GM18951 (cell line): ENCODE measurements at regions not wholly inside any gene's neighbourhood (a gene's known extent, or its start where the extent isn't known, plus 50 kb on each side); places are given as distances from the start of the nearest gene placed in this dataset.

Experiments used
- POLR2A ChIP-seq: IDR thresholded peaks from 4 replicates; pipeline ENCODE4 v1.6.1; 2011; ENCODE audit warnings: mild to moderate bottlenecking; ENCODE audit not compliant: insufficient read length, insufficient read depth; ENCODE audit errors: extremely low read depth
- in situ Hi-C: fragments of 300-500 bp; cut with MboI; formaldehyde crosslinking; loops from one replicate; pipeline ENCODE4 v1.12.0; 2022; ENCODE audit warnings: low sequenced_read_pairs, mixed read lengths, inconsistent platforms; ENCODE audit not compliant: unreplicated experiment

GRCh38 chr3:159645874-159646273 lies 342.8 kb upstream of the IL12A start:
- no peak for TF ChIP-seq POLR2A
- in situ Hi-C loops = no loop called here

GRCh38 chr3:159649951-159650350 lies 338.7 kb upstream of the IL12A start:
- TF ChIP-seq POLR2A = no peak
- in situ Hi-C loops = no loop called here

- no peak for TF ChIP-seq POLR2A
- in situ Hi-C loops = no loop called here
Measured at GRCh38 chr3:159650726-159651125, 337.9 kb upstream of the IL12A start.

- TF ChIP-seq POLR2A = no peak
- in situ Hi-C loops = no loop called here
Measured at GRCh38 chr3:159652452-159652851, 336.2 kb upstream of the IL12A start.

GRCh38 chr3:159654183-159655134 lies 334.2 kb upstream of the IL12A start:
- in situ Hi-C loops = no loop called here

GRCh38 chr3:159655202-159655601 lies 333.4 kb upstream of the IL12A start:
- in situ Hi-C loops = no loop called here
- no peak for TF ChIP-seq POLR2A

More at GRCh38 chr3:159654183-159655134, 334.2 kb upstream of the IL12A start:
- TF ChIP-seq POLR2A = no peak

- no peak for TF ChIP-seq POLR2A
- in situ Hi-C loops = no loop called here
Measured at GRCh38 chr3:159657176-159657575, 331.5 kb upstream of the IL12A start.

- in situ Hi-C loops = no loop called here
Measured at GRCh38 chr3:159657629-159658028, 331.0 kb upstream of the IL12A start.

GRCh38 chr3:159660326-159660725 lies 328.3 kb upstream of the IL12A start:
- no peak for TF ChIP-seq POLR2A
- in situ Hi-C loops = no loop called here

More at GRCh38 chr3:159657629-159658028, 331.0 kb upstream of the IL12A start:
- TF ChIP-seq POLR2A = no peak

- in situ Hi-C loops = no loop called here
- TF ChIP-seq POLR2A = no peak
Measured at GRCh38 chr3:159660901-159661300, 327.7 kb upstream of the IL12A start.

- no peak for TF ChIP-seq POLR2A
- in situ Hi-C loops = no loop called here
Measured at GRCh38 chr3:159662549-159662948, 326.1 kb upstream of the IL12A start.

- in situ Hi-C loops = no loop called here
- TF ChIP-seq POLR2A = no peak
Measured at GRCh38 chr3:159664006-159664405, 324.6 kb upstream of the IL12A start.

GRCh38 chr3:159664653-159665052 lies 324.0 kb upstream of the IL12A start:
- no peak for TF ChIP-seq POLR2A
- in situ Hi-C loops = no loop called here

GRCh38 chr3:159667261-159667660 lies 321.4 kb upstream of the IL12A start:
- in situ Hi-C loops = no loop called here
- TF ChIP-seq POLR2A = no peak
